ENCODE measurements at regions not wholly inside any gene's neighbourhood (a gene's known extent, or its start where the extent isn't known, plus 50 kb on each side); places are given as distances from the start of the nearest gene placed in this dataset.

GRCh38 chr2:140002110-140002509, 1221.9 kb upstream of the NXPH2 start:
- no peak for TF ChIP-seq CTCF (IDR thresholded peaks at IDR 0.05; ENCODE audit: insufficient read depth, low read length, missing control alignments)
- H3K4me3 ChIP-seq (ENCODE audit: low read depth, low read length), result no peak overlapping the region
- DNase-seq (ENCODE audit: low read depth, low spot score), result no peak
- CTCF ChIA-PET, result no interaction called here
- POLR2A ChIA-PET, result no interaction called here

- CTCF ChIA-PET, result no interaction called here
- POLR2A ChIA-PET, result no interaction called here
- H3K4me3 ChIP-seq (ENCODE audit: low read depth, low read length), result no peak overlapping the region
- TF ChIP-seq CTCF (IDR thresholded peaks at IDR 0.05; ENCODE audit: insufficient read depth, low read length, missing control alignments), result no peak
- DNase-seq (ENCODE audit: low read depth, low spot score), result no peak
Measured at GRCh38 chr2:139992711-139993345, 1212.6 kb upstream of the NXPH2 start.

- H3K4me3 ChIP-seq (ENCODE audit: low read depth, low read length), result no peak overlapping the region
- ChIA-PET POLR2A (no interaction called here), CTCF (no interaction called here)
- TF ChIP-seq CTCF (IDR thresholded peaks at IDR 0.05; ENCODE audit: insufficient read depth, low read length, missing control alignments), result no peak
- no peak for DNase-seq (ENCODE audit: low read depth, low spot score)
Measured at GRCh38 chr2:139992078-139992477, 1211.9 kb upstream of the NXPH2 start.

GRCh38 chr2:139990646-139991335, 1210.6 kb upstream of the NXPH2 start:
- POLR2A ChIA-PET, result no interaction called here
- TF ChIP-seq CTCF (IDR thresholded peaks at IDR 0.05; ENCODE audit: insufficient read depth, low read length, missing control alignments), result no peak
- no peak for DNase-seq (ENCODE audit: low read depth, low spot score)
- CTCF ChIA-PET, result no interaction called here
- H3K4me3 ChIP-seq (ENCODE audit: low read depth, low read length), result no peak overlapping the region

GRCh38 chr2:139969323-139969722, 1189.1 kb upstream of the NXPH2 start:
- TF ChIP-seq CTCF (IDR thresholded peaks at IDR 0.05; ENCODE audit: insufficient read depth, low read length, missing control alignments), result no peak
- CTCF ChIA-PET, result no interaction called here
- POLR2A ChIA-PET, result no interaction called here

GRCh38 chr2:139968588-139968987, 1188.4 kb upstream of the NXPH2 start:
- CTCF ChIA-PET, result no interaction called here
- no peak for DNase-seq (ENCODE audit: low read depth, low spot score)
- no peak for TF ChIP-seq CTCF (IDR thresholded peaks at IDR 0.05; ENCODE audit: insufficient read depth, low read length, missing control alignments)
- H3K4me3 ChIP-seq (ENCODE audit: low read depth, low read length), result no peak overlapping the region
- POLR2A ChIA-PET, result no interaction called here

More at GRCh38 chr2:139969323-139969722, 1189.1 kb upstream of the NXPH2 start:
- no peak overlapping the region for H3K4me3 ChIP-seq (ENCODE audit: low read depth, low read length)
- no peak for DNase-seq (ENCODE audit: low read depth, low spot score)

Data from AG04449 (cell line).